WTC11 (cell line): ENCODE measurements at regions not wholly inside any gene's neighbourhood (a gene's known extent, or its start where the extent isn't known, plus 50 kb on each side); places are given as distances from the start of the nearest gene placed in this dataset.

Source experiments
- CTCF ChIP-seq: fragments of 200-600 bp; IDR thresholded peaks from 2 replicates; pipeline ENCODE4 v1.8.0; 2022; ENCODE audit warnings: antibody characterized with exemption
- IRF2 ChIP-seq: sonication (generic); formaldehyde crosslinking; IDR thresholded peaks from 2 replicates; pipeline ENCODE4 v1.8.0; 2022; ENCODE audit warnings: low read depth, missing genetic modification reagents, borderline replicate concordance
- JUN ChIP-seq: sonication (generic); formaldehyde crosslinking; IDR thresholded peaks from 2 replicates; pipeline ENCODE4 v1.8.0; 2023; ENCODE audit warnings: mild to moderate bottlenecking, missing genetic modification reagents
- MAX ChIP-seq: sonication (generic); formaldehyde crosslinking; IDR thresholded peaks from 2 replicates; pipeline ENCODE4 v1.8.0; 2022; ENCODE audit warnings: mild to moderate bottlenecking, missing genetic modification reagents

- TF ChIP-seq CTCF (no peak), MAX (CRISPR knock-in tag) (no peak), IRF2 (CRISPR knock-in tag) (no peak), JUN (CRISPR knock-in tag) (no peak)
Measured at GRCh38 chr13:83151308-83151660, 731.0 kb downstream of the SLITRK1 start.
